NOMO-1 treated with dmso at 0.1 percent for 144 hours (cell line): ENCODE measurements at regions not wholly inside any gene's neighbourhood (a gene's known extent, or its start where the extent isn't known, plus 50 kb on each side); places are given as distances from the start of the nearest gene placed in this dataset.

Experiments used
- DNase-seq: peaks from one replicate; lab custom pipeline; 2025; ENCODE audit not compliant: unreplicated experiment; lab: John Stamatoyannopoulos, UW

DNA sequence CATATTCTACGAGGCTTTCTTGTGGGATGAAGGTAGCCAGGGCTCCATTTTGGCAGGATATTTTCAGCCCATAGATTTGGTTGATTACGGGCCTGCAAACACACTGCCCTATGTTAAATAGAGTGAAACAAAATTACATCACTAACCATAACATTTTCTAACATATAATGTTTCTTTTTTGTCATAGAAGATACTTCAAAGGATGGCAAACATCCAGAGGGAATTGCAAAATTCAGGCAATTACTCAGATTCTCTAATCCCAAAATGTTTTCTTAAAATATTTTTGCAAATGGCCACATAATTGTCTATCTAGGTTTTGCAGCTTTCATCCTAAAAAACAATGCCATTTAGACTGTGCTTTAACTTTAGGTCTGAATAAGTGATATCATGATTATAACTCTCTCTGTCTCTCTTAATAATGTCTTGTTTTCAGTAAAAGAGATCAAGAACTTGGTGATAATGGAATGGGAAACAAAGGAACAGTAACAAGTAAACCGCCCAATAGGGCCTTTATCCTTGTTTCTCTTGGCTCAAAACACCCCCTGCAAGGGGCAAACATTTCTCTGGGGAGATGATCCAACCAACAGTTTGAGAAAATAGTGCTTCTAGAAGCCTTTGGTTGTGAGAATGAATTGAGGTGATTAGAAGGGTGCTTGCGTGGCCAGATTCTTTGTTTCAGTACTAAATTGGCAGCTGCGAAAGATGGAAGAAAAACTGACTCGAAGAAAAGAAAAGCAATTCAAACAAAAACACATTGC lies 54.4 kb upstream of the BTG1 start:
- DNase-seq = no peak

- DNase-seq = no peak
Observed at GRCh38 chr12:92197815-92198214, 52.2 kb upstream of the BTG1 start.

DNA sequence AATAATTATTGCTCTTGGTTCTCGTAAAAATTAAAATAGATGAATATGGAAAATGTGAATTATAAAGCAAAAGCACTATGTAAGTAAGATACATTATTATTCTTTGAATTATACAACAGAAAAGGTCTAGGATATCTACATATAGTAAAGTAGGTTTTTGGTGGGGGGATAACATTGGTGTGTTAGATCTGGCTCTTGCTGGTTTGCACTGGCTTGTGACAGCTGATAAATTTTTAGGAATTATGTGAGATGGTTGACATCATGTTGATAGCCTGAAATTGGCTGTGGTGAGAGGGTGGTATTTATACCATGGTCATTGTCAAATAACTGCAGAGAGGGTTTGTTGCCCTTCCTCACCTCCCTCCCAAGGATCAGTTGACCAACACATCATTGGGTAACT lies 50.7 kb upstream of the BTG1 start:
- no peak for DNase-seq
